HFFc6 (cell line): ENCODE measurements at regions not wholly inside any gene's neighbourhood (a gene's known extent, or its start where the extent isn't known, plus 50 kb on each side); places are given as distances from the start of the nearest gene placed in this dataset.

Source experiments
- DNase-seq: peaks from one replicate; pipeline ENCODE4 v3.0.0-alpha.2; 2018
- H3K27ac Mint-ChIP-seq: 2 replicates; pipeline ENCODE4 v1.8.0; 2020; ENCODE audit warnings: mild to moderate bottlenecking, mixed read lengths
- H3K27me3 Mint-ChIP-seq: 2 replicates; pipeline ENCODE4 v1.8.0; 2021; ENCODE audit warnings: mild to moderate bottlenecking, moderate library complexity, mixed read lengths; ENCODE audit not compliant: insufficient read depth
- H3K36me3 Mint-ChIP-seq: 2 replicates; pipeline ENCODE4 v1.8.0; 2021; ENCODE audit warnings: low read depth, mixed read lengths
- H3K4me1 Mint-ChIP-seq: 2 replicates; pipeline ENCODE4 v1.8.0; 2020; ENCODE audit warnings: low read depth, mixed read lengths
- H3K4me3 Mint-ChIP-seq: 2 replicates; pipeline ENCODE4 v1.8.0; 2020; ENCODE audit warnings: mild to moderate bottlenecking, moderate library complexity, mixed read lengths
- H3K9me3 Mint-ChIP-seq: 2 replicates; pipeline ENCODE4 v1.8.0; 2020; ENCODE audit warnings: mild to moderate bottlenecking, mixed read lengths
- CTCF ChIP-seq: fragments of 200-600 bp; sonication (generic); IDR thresholded peaks from 2 replicates; pipeline ENCODE4 v1.5.0; 2021; ENCODE audit warnings: antibody characterized with exemption, mild to moderate bottlenecking

DNA sequence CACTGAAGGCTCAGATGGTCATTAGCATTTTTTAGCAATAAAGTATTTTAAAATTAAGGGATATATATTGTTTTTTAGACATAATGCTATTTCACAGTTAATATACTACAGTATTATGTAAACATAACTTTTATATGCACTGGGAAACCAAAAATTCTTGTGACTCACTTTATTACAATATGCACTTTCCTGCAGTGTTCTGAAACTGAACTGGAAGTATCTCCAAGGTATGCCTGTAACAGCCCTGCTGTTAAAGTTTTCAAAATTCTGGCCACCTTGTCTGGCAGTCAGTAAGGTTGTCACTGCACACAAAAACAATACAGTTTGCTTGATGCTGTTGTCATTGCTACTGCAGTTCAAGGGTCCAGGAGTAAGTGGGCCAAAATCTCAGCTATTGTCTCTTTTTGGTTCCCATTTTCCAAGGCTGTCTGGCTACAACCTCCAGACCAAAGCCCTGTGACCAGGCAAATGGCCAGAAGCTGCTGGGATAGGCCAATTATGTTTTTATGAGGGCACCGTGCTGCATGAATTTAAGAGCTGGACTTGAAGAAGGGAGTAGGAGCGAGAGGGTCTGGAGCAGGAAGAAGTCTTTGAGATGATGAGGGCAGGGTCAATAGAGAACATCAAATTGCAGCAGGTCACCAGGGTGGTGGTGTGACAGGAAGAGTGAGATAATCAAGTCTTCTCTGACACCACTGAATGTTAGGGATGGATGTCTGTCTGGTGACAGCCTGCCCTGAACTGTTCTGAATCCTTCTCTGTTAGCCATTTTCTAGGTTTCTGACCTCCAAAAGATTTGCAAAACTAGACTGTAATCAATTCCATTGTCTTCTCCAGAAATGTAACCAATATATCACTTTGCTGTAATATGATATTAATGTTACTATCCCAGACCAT, 82.3 kb upstream of the CACHD1 start:
- no peaks in the 10 kb centered on the region for H3K36me3 Mint-ChIP-seq
- no peak overlapping the region for H3K4me3 Mint-ChIP-seq
- DNase-seq: no peak
- H3K9me3 Mint-ChIP-seq: no peaks in the 10 kb centered on the region
- H3K27ac Mint-ChIP-seq: no peak overlapping the region
- no peaks in the 10 kb centered on the region for H3K27me3 Mint-ChIP-seq
- H3K4me1 Mint-ChIP-seq: no peaks in the 10 kb centered on the region
- no peak for TF ChIP-seq CTCF

DNA sequence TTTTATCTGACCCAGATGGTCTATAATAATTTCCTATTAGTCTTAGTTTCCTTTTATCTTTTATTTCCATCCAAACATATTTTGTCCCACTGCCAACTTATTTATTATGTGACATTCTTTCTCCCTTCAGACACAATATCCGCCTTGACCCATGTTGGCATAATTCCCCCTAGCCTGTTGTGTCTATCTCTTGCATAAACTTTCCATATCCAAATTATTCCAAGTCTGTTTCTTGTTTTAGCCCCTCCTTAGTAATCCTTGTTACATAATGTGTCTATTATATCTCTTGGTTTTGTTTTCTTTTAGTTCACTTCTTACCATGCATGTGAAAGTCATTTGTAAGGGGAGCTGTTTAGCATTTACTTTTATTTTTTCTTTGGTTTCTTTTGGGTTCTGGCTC, 81.6 kb upstream of the CACHD1 start:
- no peak for DNase-seq
- no peak for TF ChIP-seq CTCF
- H3K27ac Mint-ChIP-seq: no peak overlapping the region
- H3K27me3 Mint-ChIP-seq: no peaks in the 10 kb centered on the region
- no peaks in the 10 kb centered on the region for H3K4me1 Mint-ChIP-seq
- no peaks in the 10 kb centered on the region for H3K9me3 Mint-ChIP-seq
- H3K36me3 Mint-ChIP-seq: no peaks in the 10 kb centered on the region
- H3K4me3 Mint-ChIP-seq: no peak overlapping the region

DNA sequence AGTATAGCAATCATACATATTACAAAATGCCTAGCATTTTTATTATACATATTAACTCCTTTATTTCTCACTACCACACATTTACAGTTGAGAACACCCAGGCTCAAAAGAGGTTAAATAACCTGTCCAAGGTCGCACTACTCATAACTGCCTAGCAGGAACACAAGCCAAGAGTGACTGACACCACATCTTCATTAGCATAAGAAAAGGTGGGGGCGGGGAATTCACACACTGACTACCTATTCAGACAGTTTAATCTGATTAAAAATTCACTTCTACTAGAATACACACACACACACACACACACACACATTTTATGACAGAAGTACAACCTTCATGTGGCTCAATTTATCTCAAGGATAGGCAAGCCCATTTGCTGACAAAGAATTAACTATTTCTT, 77.8 kb upstream of the CACHD1 start:
- no peak for DNase-seq
- H3K27ac Mint-ChIP-seq: no peak overlapping the region
- H3K27me3 Mint-ChIP-seq: no peaks in the 10 kb centered on the region
- no peaks in the 10 kb centered on the region for H3K36me3 Mint-ChIP-seq
- no peaks in the 10 kb centered on the region for H3K9me3 Mint-ChIP-seq
- no peak overlapping the region for H3K4me3 Mint-ChIP-seq
- TF ChIP-seq CTCF: no peak
- H3K4me1 Mint-ChIP-seq: no peaks in the 10 kb centered on the region

DNA sequence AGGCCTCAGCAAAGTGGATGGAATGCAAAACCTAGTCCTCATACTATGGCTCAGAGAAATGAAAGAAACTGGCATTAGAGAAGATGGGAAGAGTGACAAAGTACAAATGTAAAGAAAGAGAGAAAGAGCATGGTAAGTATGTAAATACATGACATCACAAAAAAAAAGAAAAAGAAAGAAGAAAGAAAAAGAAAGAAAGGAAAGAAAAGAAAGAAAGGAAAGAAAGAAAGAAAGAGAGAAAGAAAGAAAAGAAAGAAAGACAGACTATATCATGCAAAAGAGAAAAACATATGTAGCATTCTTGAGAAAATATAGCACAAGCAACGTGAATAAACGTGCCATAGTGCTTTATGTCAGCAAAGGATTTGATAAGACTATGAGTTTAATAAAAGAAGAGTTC, 76.1 kb upstream of the CACHD1 start:
- Mint-ChIP-seq H3K36me3 (no peaks in the 10 kb centered on the region), H3K4me1 (no peaks in the 10 kb centered on the region), H3K9me3 (no peaks in the 10 kb centered on the region), H3K4me3 (no peak overlapping the region), H3K27me3 (peaks cover 1% of the 10 kb centered on the region; the same call in 1 of the 2 replicates), H3K27ac (no peak overlapping the region)
- DNase-seq: no peak
- TF ChIP-seq CTCF: no peak

DNA sequence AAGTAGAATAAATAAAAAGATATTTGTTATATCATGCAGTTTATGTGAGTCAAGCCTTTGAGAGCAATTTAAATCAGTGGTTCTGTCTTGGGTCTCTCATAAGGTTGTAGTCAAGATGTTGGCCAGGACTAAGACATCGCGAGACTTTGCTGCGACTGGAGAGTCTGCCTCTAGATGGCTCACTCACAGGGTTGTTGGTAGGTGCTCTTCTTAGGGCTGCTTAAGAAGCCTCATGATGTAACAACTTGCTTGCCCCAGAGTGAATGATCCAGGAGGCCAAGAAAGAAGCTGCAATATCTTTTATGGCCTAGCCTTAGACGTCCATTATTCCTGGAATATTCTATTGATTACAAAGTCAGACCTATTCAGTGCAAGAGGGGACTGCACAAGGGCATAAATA, 73.1 kb upstream of the CACHD1 start:
- no peak for TF ChIP-seq CTCF
- Mint-ChIP-seq H3K27me3 (peaks cover 6% of the 10 kb centered on the region), H3K4me1 (no peaks in the 10 kb centered on the region), H3K4me3 (no peak overlapping the region), H3K27ac (no peak overlapping the region), H3K9me3 (no peaks in the 10 kb centered on the region), H3K36me3 (no peaks in the 10 kb centered on the region)
- DNase-seq: no peak
